Activated CD8-positive, alpha-beta memory T cell treated with anti-CD3 and anti-CD28 coated beads for 48 hours (primary cell): ENCODE measurements at regions not wholly inside any gene's neighbourhood (a gene's known extent, or its start where the extent isn't known, plus 50 kb on each side); places are given as distances from the start of the nearest gene placed in this dataset.

ENCODE experiments used
- DNase-seq, 3 experiments: peaks; one replicate each; pipeline ENCODE4 v3.0.0-alpha.2; 2020; ENCODE audit warnings: low read depth in 2 of 3, low spot score in 2 of 3

DNA sequence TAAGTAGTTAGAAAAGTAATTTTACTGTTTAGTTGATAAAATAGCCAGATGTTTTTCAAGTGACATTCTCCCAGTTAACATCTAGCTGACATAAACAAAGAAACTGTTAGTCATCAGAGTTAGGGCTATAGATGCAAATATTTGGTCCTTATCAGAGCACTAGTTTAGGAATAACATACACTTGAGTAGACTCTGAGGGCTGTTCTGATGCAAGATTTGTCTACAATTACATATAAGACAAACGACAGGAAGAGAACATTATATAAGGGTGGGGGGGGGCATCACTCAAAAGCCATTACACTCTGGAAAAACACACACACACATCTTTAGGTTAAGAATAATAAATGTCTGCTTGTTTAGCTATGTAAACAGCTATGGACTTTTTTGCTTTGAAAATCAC is 554.4 kb upstream of the LRRTM1 start:
- DNase-seq: no peak

DNA sequence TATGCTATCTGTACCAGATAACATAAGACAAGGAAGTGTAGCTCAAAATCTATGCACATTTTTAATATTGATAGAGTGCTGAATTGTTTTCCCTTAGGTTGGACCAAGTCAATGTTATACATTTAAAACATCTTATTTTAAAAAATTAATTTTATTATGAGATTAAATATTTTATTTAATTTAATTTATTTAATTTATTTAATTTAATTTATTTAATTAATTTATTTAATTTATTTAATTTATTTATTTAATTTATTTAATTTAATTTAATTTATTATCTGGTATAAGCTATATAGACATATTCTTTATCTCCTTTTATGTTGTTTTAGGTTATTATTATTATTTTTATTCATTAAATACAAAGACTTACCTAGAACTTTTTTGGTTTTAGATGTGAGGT is 551.7 kb upstream of the LRRTM1 start:
- DNase-seq: no peak

DNA sequence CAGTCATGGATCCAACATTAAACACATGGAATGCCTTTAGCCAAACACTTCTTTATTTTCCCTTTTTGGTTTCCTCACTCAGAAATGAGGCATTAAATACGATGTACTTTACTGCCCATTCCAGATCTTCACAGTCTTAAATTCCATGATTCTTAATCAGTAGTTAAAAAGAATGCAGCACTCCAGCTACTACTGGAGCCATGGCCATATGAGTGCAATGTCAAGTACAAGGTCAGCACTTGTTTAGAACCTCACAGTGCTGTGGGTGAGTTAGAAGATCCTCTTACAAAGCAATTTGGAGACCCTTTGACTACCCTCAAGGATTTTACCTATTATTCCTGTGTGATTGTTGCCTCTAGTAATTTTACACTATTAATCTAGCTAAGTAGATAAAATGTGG is 550.3 kb upstream of the LRRTM1 start:
- no peak for DNase-seq

DNA sequence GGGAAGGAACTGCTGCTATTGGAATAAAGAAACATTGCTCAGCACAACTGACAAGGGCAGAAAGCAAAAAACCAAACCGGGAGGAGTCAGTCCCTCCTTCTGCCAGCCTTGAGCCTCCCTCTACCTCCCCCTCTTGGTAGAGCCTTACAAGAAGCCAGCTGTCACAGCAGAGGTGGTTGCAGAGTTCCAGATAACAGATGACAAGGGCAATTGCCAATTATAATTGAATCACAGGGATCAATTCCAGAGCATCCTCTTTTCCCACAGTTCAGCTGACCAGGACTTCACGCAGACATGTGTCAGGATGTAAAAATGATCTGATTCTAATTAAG is 548.2 kb upstream of the LRRTM1 start:
- no peak for DNase-seq

DNA sequence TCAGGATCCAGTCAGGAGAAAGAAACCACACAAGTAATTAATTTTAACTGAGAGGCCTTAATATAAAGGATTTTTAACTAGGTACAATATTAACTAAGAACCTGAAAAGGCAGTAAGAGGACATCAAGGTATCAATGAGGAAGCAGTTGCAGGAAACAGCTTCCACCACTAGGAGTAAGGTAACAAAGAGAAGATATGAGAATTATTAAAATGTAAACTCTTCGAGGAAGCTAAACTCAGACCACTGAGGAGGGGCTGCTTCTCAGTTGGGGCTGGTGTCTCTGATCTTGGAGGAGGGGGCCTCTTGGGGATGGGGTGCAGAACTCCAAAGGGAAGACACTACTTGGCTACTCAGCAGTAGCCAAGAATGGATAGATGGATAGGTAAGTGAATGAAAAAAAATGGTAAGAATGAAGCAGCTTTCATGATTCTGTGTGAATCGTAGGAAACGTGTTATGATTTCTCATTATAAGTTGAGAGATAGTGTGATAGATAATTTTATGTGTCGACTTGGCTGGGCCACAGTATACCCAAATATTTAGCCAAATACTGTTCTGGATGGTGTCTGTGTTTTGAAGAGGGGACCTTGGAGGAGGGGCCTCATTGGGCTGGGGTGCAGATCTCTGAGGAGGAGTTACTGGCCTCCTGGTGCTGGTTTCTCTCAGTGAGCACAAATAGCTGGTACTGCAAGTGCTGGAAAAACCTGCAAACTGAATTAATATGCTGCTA is 547.7 kb upstream of the LRRTM1 start:
- no peak for DNase-seq

DNA sequence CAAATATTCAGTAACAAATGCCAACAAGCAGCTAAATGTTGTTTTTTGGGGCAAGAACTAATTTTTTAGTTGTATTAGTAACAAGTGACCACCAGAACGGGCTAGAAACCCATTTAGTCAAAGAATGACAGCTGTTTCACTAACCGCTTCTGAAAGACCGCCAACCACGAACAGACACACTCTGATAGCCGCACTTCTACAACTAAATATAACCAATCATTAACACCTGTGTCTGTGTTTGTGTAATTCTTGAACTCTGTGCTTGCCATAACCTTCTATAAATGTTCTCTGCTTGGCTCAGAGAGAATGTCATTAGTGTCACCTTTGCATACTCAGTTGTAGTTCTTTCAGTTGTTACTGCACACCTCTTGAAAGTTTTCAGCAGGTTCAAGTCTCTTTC is 526.3 kb upstream of the LRRTM1 start:
- DNase-seq: no peak

DNA sequence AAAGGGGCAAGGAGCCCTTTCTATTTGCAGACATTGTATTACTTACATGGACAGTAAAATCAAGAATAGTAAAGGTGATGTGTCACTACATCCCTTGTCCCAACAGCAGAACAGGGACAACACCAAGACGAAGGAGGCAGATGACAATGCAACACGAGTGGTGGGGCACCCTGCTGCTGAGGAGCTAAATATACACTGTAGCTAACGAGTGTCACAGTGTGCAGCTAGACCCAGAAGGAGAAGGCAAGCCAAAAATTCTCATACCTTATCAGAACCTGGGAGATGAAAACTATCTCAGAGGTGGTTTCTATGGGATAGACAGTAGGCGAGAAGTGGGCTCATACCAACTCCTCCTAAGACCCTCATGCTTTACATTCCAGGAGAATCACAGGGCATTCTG is 518.4 kb upstream of the LRRTM1 start:
- DNase-seq: no peak

DNA sequence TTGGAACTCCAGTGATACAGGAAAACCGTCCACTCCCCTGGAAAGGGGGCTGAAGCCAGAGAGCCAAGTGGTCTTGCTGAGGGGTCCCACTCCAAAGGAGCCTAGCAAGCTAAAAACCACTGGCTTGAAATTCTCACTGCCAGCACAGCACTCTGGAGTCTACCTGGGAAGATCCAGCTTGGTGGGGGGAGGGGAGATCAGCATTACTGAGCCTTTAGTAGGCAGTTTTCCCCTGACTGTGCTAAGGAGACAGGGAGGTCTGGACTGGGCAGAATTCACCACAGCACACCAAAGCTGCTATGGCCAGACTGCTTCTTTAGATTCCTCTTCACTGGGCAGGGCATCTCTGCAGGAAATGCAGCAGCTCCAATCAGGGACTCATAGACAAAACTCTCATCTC is 510.7 kb upstream of the LRRTM1 start:
- no peak for DNase-seq

DNA sequence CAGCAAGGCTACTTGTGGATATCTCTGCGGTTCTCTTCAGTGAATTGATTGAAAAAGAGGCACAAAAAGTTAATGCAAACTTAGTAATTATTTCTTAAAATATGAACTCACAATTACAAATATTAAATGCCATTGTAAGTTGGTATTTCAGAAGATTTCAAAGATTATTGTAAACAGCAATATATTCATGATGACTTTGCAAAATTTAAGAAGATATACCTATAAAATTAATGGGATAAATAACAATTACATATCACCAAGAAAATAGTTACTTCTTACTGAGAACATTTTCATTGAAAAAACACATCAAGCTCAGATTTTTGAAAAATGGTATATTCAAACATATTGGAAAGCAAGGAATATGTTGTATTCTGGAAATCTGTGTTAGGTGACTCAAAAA is 482.0 kb upstream of the LRRTM1 start:
- no peak for DNase-seq

DNA sequence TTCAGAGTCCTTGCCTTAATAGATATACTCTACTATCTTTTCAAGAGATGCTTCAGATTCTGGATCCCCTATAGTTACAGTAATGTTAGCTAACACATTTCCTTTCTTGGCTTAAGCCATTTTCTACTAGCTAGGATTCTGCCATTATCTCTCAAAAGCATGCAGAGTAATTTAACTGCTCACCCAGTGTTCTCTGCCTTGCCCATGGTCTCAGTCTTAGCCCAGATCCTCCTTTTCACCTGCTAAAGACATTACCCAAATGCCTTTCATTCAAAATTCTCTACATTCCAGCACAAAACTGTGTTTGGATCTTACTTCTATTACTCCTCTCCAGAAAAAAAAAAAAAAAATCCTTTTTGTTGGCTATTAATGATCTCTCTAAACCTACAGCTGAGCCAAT is 474.2 kb upstream of the LRRTM1 start:
- DNase-seq: no peak

DNA sequence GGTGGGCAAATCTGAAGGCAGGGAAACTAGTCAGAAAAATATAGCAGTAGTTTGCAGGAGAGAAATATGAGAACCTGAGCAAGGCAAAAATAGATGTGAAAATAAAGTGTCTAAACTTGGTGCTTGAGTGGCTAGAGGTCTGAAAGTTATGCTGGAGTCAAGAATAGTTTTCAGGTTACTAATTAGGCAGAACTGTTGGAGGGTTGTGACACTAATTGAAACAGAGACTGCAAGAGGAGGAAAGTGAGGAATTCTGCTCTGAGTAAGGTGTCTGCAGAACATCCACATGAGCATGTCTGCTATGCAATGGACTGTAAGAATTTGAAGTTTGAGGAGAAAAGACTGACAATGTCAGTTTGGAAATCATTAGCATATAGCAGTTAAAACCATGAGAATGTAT is 444.0 kb upstream of the LRRTM1 start:
- no peak for DNase-seq

DNA sequence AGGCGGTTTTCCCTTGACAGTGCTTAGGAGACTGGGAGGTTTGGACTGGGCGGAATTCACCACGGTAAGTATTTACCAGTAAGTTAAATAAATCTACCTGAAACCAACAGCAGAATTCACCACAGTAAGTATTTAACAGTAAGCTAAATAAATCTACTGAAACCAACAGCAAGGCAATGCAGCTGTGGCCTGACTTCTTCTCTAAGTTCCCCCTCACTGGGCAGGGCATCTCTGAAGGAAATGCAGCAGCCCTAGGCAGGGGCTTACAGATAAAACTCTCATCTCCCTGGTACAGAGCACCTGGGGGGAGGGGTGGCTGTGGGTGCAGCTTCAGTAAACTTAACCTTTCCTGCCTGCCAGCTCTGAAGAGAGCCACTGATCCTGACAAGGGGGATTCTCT is 432.5 kb upstream of the LRRTM1 start:
- DNase-seq: no peak

DNA sequence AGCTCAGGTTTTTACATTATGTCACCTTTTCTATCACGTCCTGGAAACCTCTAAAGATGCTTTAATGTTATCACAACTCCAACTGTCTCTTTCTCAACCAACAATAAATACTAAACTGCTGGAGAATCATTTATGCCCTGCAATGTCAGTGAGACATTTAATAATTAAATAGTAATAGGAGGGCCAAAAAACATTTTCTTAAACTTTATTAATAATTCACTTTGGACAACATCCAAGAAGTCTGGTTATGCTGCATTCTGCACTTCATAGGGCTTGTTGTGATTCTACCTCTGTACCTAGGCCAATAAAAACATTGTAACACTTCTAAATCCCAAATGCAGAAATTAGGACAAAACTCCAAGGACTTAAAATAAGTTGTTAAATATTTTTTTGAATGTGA is 420.4 kb upstream of the LRRTM1 start:
- DNase-seq: no peak

DNA sequence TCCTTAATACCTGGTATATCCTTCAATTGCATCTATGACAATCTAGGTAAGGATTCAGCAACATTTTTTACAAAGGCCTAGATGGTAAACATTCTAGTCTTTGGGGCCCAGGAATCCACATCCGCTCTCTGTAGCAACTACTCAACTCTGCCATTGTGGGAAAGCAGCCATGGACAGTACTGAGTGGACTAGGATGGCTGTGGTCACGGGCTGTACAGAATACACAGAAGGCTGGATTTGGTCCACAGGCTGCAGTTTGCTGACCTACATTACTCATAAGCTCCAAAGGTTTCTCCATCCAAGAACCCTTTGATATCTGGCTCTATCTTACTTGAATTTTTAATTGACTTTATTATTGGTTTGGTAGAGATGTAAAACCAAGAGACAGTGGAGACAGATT is 418.3 kb upstream of the LRRTM1 start:
- no peak for DNase-seq

DNA sequence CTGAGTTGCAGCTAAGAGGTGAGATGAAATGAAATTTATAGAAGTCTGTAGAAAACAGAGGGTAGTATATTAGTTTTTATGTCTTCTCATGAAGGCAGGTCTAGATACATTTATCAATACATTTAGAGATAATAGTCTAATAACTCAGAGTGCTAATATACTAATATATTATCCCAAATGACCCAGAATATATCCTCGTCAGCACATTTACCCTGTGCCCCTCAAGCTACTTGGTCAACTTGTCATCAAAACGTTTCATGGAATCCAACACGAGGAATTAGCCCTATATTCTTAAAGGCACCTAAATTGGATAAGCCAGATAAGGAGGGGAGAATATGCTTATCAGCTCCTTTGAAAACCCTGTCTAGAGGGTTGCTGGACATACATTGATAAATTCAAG is 415.1 kb upstream of the LRRTM1 start:
- DNase-seq: no peak

DNA sequence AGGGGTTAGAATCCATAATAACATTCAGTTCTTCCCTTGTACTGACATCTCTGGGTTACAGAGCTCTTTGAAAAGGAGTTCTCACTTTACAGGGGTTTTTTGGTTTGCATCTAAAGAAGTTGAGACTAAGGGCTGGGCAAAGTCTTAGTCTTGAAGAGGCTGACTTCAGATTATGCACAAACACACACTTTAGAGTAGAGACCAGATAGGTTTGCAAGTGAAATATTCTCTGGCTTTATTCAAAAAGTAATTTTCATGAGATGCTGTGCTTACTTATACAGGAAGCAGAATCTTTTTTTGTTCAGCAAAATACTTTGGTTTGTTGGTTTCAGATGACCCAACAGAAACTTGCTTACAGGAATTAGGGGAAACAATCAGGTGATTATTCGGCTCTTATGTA is 410.9 kb upstream of the LRRTM1 start:
- DNase-seq: no peak

DNA sequence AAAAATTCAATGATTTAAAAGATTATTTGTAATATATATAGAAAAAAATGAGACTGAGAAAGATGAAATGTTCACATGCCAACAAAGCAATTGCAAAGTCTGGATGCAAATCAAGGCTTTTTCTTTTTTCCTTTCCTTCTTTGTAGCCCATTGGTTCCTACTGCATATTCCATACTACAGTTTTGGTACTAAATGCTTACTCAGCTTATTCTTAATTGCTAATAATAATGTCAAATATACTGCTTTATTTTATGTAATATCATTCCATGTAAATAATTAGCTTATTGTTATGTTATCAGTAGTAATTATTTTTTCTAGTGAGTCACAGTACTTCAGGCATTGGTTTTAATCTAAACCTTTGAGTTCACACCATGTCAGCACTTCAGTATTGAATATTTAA is 407.4 kb upstream of the LRRTM1 start:
- no peak for DNase-seq

DNA sequence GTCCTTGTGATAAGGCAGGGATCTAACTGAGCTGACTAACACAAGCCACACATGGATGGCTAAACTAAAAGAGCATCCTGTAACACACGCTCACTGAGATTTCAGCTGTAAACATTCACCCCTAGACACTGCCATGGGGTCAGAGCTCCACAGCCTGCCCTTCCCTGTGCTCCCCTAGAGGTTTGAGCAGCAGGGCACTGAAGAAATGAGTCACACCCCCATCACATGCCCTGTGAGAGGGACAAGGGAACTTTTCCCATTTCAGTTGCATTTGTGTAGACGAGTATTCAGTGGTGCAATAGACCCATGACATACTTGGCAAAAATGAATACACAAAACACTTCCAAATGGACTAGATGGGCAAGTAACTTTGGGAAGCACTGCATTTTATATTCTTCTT is 402.4 kb upstream of the LRRTM1 start:
- no peak for DNase-seq

DNA sequence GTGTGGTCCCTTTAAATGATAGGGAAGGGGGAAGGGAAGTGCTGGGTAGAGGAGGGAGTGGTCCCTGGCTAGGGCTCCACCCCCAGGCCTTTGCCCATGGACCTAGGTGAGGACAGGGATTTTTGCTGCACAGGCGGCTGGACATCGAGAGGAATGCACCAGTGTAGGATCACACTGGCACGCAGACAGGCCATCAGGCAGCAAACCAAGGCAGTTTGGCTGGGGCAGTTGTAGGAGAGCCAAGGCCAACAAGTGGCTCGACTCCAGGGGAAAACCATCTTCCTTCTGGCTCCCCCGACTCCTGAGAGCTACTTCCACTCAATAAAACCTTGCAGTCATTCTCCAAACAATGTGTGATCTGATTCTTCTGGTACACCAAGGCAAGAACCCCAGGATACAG is 402.0 kb upstream of the LRRTM1 start:
- DNase-seq: no peak

DNA sequence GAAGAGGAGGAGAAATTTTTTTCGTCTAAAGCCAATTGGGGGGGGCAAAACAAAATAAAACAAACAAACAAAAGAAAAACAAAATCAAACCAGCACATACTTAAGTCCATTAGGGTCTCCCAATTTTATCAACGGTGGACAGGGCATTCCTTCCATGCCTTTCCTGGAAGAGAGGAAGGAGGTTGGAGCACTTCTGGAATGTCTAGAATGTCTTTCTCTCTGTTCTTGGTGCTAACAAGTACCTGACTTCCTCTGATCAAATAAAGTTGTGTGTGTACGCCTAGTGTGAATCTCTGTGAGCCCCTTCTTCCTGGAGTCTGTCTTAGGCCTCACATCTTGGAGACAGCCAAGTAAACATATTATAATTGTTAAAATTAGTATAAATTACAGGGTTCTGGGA is 399.0 kb upstream of the LRRTM1 start:
- DNase-seq: no peak

DNA sequence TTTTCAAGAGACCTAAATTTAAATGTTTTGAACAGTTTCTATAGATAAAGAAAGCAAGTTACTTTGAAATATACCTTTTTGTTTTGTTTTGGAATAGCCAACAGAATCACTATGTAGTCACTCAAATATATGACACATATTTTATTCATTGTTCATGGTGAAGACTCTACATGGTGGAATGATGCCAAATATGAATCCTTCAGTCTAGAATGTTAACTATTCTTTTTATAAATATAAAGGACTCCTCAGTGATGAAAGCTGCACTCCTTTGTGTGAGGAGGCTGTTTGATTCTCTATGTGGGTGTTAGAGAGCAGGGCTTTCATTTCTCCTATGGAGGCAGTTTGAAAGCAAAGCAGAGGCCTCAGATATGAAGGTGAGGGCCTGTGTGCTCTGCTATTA is 396.4 kb upstream of the LRRTM1 start:
- DNase-seq: no peak
